ENCODE measurements at regions not wholly inside any gene's neighbourhood (a gene's known extent, or its start where the extent isn't known, plus 50 kb on each side); places are given as distances from the start of the nearest gene placed in this dataset.

- no peaks in the 10 kb centered on the region for H3K27me3 ChIP-seq
- H3K4me3 ChIP-seq = no peak overlapping the region
- no peak overlapping the region for H3K27ac ChIP-seq
- H3K36me3 ChIP-seq = no peaks in the 10 kb centered on the region
- DNase-seq (ENCODE audit: low spot score) = no peak
- no peaks in the 10 kb centered on the region for H3K9me3 ChIP-seq
- TF ChIP-seq CTCF (IDR thresholded peaks at IDR 0.05) = no peak
- H3K4me1 ChIP-seq = no peaks in the 10 kb centered on the region
Observed at GRCh38 chr18:25795213-25795612, 295.2 kb downstream of the SS18 start.

GRCh38 chr18:25787276-25787675 lies 303.1 kb downstream of the SS18 start:
- no peak overlapping the region for H3K27ac ChIP-seq
- no peaks in the 10 kb centered on the region for H3K36me3 ChIP-seq
- no peaks in the 10 kb centered on the region for H3K27me3 ChIP-seq
- H3K4me3 ChIP-seq = no peak overlapping the region
- no peak for DNase-seq (ENCODE audit: low spot score)
- no peak for TF ChIP-seq CTCF (IDR thresholded peaks at IDR 0.05)
- no peaks in the 10 kb centered on the region for H3K4me1 ChIP-seq
- H3K9me3 ChIP-seq = no peaks in the 10 kb centered on the region

- DNase-seq (ENCODE audit: low spot score) = no peak
- Histone ChIP-seq H3K9me3 (no peaks in the 10 kb centered on the region), H3K4me1 (no peaks in the 10 kb centered on the region), H3K4me3 (no peak overlapping the region), H3K27ac (no peak overlapping the region), H3K36me3 (no peaks in the 10 kb centered on the region), H3K27me3 (no peaks in the 10 kb centered on the region)
- TF ChIP-seq CTCF (IDR thresholded peaks at IDR 0.05) = no peak
Observed at GRCh38 chr18:25786758-25787157, 303.7 kb downstream of the SS18 start.

GRCh38 chr18:25780105-25780504 lies 310.3 kb downstream of the SS18 start:
- DNase-seq (ENCODE audit: low spot score) = no peak
- no peak overlapping the region for H3K4me3 ChIP-seq
- H3K36me3 ChIP-seq = no peaks in the 10 kb centered on the region
- no peaks in the 10 kb centered on the region for H3K4me1 ChIP-seq
- H3K27me3 ChIP-seq = no peaks in the 10 kb centered on the region
- no peak for TF ChIP-seq CTCF (IDR thresholded peaks at IDR 0.05)
- H3K27ac ChIP-seq = no peak overlapping the region
- no peaks in the 10 kb centered on the region for H3K9me3 ChIP-seq

GRCh38 chr18:25771796-25772195 lies 318.6 kb downstream of the SS18 start:
- no peaks in the 10 kb centered on the region for H3K27me3 ChIP-seq
- no peaks in the 10 kb centered on the region for H3K9me3 ChIP-seq
- no peak for TF ChIP-seq CTCF (IDR thresholded peaks at IDR 0.05)

GRCh38 chr18:25764777-25765176 lies 325.6 kb downstream of the SS18 start:
- no peak for DNase-seq (ENCODE audit: low spot score)
- Histone ChIP-seq H3K4me3 (no peak overlapping the region), H3K36me3 (no peaks in the 10 kb centered on the region), H3K27ac (no peak overlapping the region), H3K9me3 (no peaks in the 10 kb centered on the region), H3K4me1 (no peaks in the 10 kb centered on the region), H3K27me3 (no peaks in the 10 kb centered on the region)
- no peak for TF ChIP-seq CTCF (IDR thresholded peaks at IDR 0.05)

More at GRCh38 chr18:25771796-25772195, 318.6 kb downstream of the SS18 start:
- DNase-seq (ENCODE audit: low spot score) = no peak
- Histone ChIP-seq H3K27ac (no peak overlapping the region), H3K4me1 (no peaks in the 10 kb centered on the region), H3K36me3 (no peaks in the 10 kb centered on the region), H3K4me3 (no peak overlapping the region)
